GM23338 (cell line): ENCODE measurements at regions not wholly inside any gene's neighbourhood (a gene's known extent, or its start where the extent isn't known, plus 50 kb on each side); places are given as distances from the start of the nearest gene placed in this dataset.

Experiments used
- ATAC-seq: fragments of 200-7000 bp; cut with Tn5 transposase; 3 replicates; pipeline ENCODE4 v1.9.1; 2020
- DNase-seq: peaks from one replicate; pipeline ENCODE4 v3.0.0-alpha.2; 2015; ENCODE audit warnings: low spot score
- H2AFZ ChIP-seq: fragments of 200-600 bp; sonication (generic); 2 replicates; pipeline ENCODE4 v1.8.0; 2016; ENCODE audit warnings: antibody characterized with exemption, mild to moderate bottlenecking, moderate library complexity
- H3F3A ChIP-seq: fragments of 200-600 bp; sonication (generic); replicated peaks from 2 replicates; pipeline ENCODE4 v1.8.0; 2017; ENCODE audit warnings: antibody characterized with exemption, mixed run types, low read depth
- H3K27ac ChIP-seq: fragments of 200-600 bp; sonication (generic); 2 replicates; pipeline ENCODE4 v1.6.1; 2016; ENCODE audit warnings: low read depth
- H3K27me3 ChIP-seq: fragments of 200-600 bp; sonication (generic); 2 replicates; pipeline ENCODE4 v1.8.0; 2016; ENCODE audit warnings: mild to moderate bottlenecking, mixed run types, moderate library complexity; ENCODE audit not compliant: insufficient read depth
- H3K36me3 ChIP-seq: fragments of 200-600 bp; sonication (generic); 2 replicates; pipeline ENCODE4 v1.8.0; 2016; ENCODE audit warnings: mild to moderate bottlenecking; ENCODE audit not compliant: insufficient read depth
- H3K4me1 ChIP-seq: fragments of 200-600 bp; sonication (generic); 2 replicates; pipeline ENCODE4 v1.8.0; 2016; ENCODE audit warnings: mild to moderate bottlenecking, moderate library complexity; ENCODE audit not compliant: insufficient read depth
- H3K4me2 ChIP-seq: fragments of 200-600 bp; sonication (generic); 2 replicates; pipeline ENCODE4 v1.7.1; 2017; ENCODE audit warnings: mixed run types
- H3K4me3 ChIP-seq: fragments of 200-600 bp; sonication (generic); 2 replicates; pipeline ENCODE4 v1.6.1; 2016; ENCODE audit warnings: mixed run types
- H3K79me2 ChIP-seq: fragments of 200-600 bp; sonication (generic); replicated peaks from 2 replicates; pipeline ENCODE4 v1.8.0; 2017; ENCODE audit warnings: mild to moderate bottlenecking; ENCODE audit not compliant: insufficient read depth
- H3K9me2 ChIP-seq: fragments of 200-600 bp; sonication (generic); 2 replicates; pipeline ENCODE4 v1.8.0; 2017; ENCODE audit not compliant: insufficient read depth
- H4K20me1 ChIP-seq: fragments of 200-600 bp; sonication (generic); replicated peaks from 2 replicates; pipeline ENCODE4 v1.8.0; 2017; ENCODE audit warnings: mild to moderate bottlenecking; ENCODE audit not compliant: insufficient read depth
- H3K27ac Mint-ChIP-seq: 2 replicates; pipeline ENCODE4 v1.8.0; 2020; ENCODE audit warnings: inconsistent platforms, mild to moderate bottlenecking, moderate library complexity, mixed read lengths
- H3K27me3 Mint-ChIP-seq: 3 replicates; pipeline ENCODE4 v1.8.0; 2022; ENCODE audit warnings: low read depth, mild to moderate bottlenecking, moderate library complexity, mixed read lengths, inconsistent platforms; ENCODE audit not compliant: insufficient read depth, poor library complexity
- H3K36me3 Mint-ChIP-seq: 3 replicates; pipeline ENCODE4 v1.8.0; 2021; ENCODE audit warnings: low read depth, mild to moderate bottlenecking, inconsistent platforms, moderate library complexity, mixed read lengths
- H3K4me1 Mint-ChIP-seq: 3 replicates; pipeline ENCODE4 v1.8.0; 2020; ENCODE audit warnings: mild to moderate bottlenecking, inconsistent platforms, mixed read lengths
- H3K4me3 Mint-ChIP-seq: 3 replicates; pipeline ENCODE4 v1.8.0; 2021; ENCODE audit warnings: moderate library complexity, mild to moderate bottlenecking, inconsistent platforms, mixed read lengths
- H3K9me3 Mint-ChIP-seq: 3 replicates; pipeline ENCODE4 v1.8.0; 2020; ENCODE audit warnings: moderate library complexity, mild to moderate bottlenecking, inconsistent platforms, mixed read lengths
- EZH2 ChIP-seq: fragments of 200-600 bp; sonication (generic); IDR thresholded peaks from one replicate; pipeline ENCODE4 v1.8.0; 2017; ENCODE audit warnings: antibody characterized with exemption, mild to moderate bottlenecking, low read depth; ENCODE audit not compliant: unreplicated experiment
- NANOG ChIP-seq: IDR thresholded peaks from 2 replicates; pipeline ENCODE4 v1.6.1; 2016; ENCODE audit warnings: antibody characterized with exemption, borderline replicate concordance
- REST ChIP-seq: IDR thresholded peaks from one replicate; pipeline ENCODE4 v1.6.1; 2018; ENCODE audit warnings: antibody characterized with exemption; ENCODE audit not compliant: unreplicated experiment
- STAT1 ChIP-seq: IDR thresholded peaks from one replicate; pipeline ENCODE4 v1.6.1; 2016; ENCODE audit warnings: antibody characterized with exemption; ENCODE audit not compliant: unreplicated experiment
- ZNF114 ChIP-seq: fragments of 250-450 bp; sonication (Bioruptor Pico); IDR thresholded peaks from 2 replicates; pipeline ENCODE4 v1.5.0; 2020; ENCODE audit warnings: mild to moderate bottlenecking, moderate library complexity
- TF ChIP-seq, protein P1 (sequence below): fragments of 250-450 bp; sonication (Bioruptor Pico); IDR thresholded peaks from 2 replicates; pipeline ENCODE4 v1.5.0; 2020; ENCODE audit warnings: mild to moderate bottlenecking, moderate library complexity
- TF ChIP-seq, protein P2 (sequence below): IDR thresholded peaks from 2 replicates; pipeline ENCODE4 v1.6.1; 2016; ENCODE audit warnings: antibody characterized with exemption

DNA sequence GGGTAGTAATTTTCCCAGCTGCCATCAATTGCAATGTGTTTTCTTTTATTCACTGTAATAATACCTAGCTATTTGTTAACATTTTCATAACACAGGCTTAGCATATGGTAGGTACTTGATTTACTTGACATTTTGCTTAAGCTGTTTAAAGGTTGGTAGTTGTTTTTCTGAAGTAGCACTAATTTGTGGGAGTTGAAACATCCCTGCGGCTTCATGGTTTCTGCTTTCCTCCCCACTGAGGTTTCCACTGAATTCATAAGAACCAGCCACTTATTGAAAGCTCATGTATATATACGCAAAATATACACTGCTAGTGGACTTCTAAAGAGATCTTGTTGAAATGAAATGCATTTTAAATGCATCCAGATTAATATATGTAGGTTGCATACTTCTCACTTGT, 559.9 kb downstream of the TLE4 start:
- Histone ChIP-seq H3F3A (no peaks in the 10 kb centered on the region), H3K4me1 (no peaks in the 10 kb centered on the region; the same call in 1 of the 2 replicates), H3K4me3 (no peak overlapping the region), H3K9me2 (no peaks in the 10 kb centered on the region), H3K27me3 (no peaks in the 10 kb centered on the region), H3K36me3 (no peaks in the 10 kb centered on the region), H3K79me2 (no peaks in the 10 kb centered on the region), H3K27ac (no peak overlapping the region), H2AFZ (no peak overlapping the region), H3K4me2 (no peak overlapping the region), H4K20me1 (no peaks in the 10 kb centered on the region)
- no peak overlapping the region for H3K4me3 Mint-ChIP-seq
- DNase-seq (no peak), ATAC-seq (no peak)
- no peaks in the 10 kb centered on the region for H3K36me3 Mint-ChIP-seq
- H3K27ac Mint-ChIP-seq = no peak overlapping the region
- TF ChIP-seq REST (no peak), EZH2 (no peak), STAT1 (no peak), NANOG (no peak), ZNF114 (CRISPR knock-in tag) (no peak)
- TF ChIP-seq, protein P1, sequence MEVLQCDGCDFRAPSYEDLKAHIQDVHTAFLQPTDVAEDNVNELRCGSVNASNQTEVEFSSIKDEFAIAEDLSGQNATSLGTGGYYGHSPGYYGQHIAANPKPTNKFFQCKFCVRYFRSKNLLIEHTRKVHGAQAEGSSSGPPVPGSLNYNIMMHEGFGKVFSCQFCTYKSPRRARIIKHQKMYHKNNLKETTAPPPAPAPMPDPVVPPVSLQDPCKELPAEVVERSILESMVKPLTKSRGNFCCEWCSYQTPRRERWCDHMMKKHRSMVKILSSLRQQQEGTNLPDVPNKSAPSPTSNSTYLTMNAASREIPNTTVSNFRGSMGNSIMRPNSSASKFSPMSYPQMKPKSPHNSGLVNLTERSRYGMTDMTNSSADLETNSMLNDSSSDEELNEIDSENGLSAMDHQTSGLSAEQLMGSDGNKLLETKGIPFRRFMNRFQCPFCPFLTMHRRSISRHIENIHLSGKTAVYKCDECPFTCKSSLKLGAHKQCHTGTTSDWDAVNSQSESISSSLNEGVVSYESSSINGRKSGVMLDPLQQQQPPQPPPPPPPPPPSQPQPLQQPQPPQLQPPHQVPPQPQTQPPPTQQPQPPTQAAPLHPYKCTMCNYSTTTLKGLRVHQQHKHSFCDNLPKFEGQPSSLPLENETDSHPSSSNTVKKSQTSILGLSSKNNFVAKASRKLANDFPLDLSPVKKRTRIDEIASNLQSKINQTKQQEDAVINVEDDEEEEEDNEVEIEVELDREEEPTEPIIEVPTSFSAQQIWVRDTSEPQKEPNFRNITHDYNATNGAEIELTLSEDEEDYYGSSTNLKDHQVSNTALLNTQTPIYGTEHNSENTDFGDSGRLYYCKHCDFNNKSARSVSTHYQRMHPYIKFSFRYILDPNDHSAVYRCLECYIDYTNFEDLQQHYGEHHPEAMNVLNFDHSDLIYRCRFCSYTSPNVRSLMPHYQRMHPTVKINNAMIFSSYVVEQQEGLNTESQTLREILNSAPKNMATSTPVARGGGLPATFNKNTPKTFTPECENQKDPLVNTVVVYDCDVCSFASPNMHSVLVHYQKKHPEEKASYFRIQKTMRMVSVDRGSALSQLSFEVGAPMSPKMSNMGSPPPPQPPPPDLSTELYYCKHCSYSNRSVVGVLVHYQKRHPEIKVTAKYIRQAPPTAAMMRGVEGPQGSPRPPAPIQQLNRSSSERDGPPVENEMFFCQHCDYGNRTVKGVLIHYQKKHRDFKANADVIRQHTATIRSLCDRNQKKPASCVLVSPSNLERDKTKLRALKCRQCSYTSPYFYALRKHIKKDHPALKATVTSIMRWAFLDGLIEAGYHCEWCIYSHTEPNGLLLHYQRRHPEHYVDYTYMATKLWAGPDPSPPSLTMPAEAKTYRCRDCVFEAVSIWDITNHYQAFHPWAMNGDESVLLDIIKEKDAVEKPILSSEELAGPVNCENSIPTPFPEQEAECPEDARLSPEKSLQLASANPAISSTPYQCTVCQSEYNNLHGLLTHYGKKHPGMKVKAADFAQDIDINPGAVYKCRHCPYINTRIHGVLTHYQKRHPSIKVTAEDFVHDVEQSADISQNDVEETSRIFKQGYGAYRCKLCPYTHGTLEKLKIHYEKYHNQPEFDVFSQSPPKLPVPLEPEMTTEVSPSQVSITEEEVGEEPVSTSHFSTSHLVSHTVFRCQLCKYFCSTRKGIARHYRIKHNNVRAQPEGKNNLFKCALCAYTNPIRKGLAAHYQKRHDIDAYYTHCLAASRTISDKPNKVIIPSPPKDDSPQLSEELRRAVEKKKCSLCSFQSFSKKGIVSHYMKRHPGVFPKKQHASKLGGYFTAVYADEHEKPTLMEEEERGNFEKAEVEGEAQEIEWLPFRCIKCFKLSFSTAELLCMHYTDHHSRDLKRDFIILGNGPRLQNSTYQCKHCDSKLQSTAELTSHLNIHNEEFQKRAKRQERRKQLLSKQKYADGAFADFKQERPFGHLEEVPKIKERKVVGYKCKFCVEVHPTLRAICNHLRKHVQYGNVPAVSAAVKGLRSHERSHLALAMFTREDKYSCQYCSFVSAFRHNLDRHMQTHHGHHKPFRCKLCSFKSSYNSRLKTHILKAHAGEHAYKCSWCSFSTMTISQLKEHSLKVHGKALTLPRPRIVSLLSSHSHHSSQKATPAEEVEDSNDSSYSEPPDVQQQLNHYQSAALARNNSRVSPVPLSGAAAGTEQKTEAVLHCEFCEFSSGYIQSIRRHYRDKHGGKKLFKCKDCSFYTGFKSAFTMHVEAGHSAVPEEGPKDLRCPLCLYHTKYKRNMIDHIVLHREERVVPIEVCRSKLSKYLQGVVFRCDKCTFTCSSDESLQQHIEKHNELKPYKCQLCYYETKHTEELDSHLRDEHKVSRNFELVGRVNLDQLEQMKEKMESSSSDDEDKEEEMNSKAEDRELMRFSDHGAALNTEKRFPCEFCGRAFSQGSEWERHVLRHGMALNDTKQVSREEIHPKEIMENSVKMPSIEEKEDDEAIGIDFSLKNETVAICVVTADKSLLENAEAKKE (CRISPR knock-in tag) = no peak
- TF ChIP-seq, protein P2, sequence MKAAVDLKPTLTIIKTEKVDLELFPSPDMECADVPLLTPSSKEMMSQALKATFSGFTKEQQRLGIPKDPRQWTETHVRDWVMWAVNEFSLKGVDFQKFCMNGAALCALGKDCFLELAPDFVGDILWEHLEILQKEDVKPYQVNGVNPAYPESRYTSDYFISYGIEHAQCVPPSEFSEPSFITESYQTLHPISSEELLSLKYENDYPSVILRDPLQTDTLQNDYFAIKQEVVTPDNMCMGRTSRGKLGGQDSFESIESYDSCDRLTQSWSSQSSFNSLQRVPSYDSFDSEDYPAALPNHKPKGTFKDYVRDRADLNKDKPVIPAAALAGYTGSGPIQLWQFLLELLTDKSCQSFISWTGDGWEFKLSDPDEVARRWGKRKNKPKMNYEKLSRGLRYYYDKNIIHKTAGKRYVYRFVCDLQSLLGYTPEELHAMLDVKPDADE = no peak
- H3K9me3 Mint-ChIP-seq = no peaks in the 10 kb centered on the region
- H3K27me3 Mint-ChIP-seq = no peaks in the 10 kb centered on the region
- H3K4me1 Mint-ChIP-seq = peaks cover 10% of the 10 kb centered on the region; the same call in 2 of the 3 replicates
